ENCODE measurements at regions not wholly inside any gene's neighbourhood (a gene's known extent, or its start where the extent isn't known, plus 50 kb on each side); places are given as distances from the start of the nearest gene placed in this dataset.

DNA sequence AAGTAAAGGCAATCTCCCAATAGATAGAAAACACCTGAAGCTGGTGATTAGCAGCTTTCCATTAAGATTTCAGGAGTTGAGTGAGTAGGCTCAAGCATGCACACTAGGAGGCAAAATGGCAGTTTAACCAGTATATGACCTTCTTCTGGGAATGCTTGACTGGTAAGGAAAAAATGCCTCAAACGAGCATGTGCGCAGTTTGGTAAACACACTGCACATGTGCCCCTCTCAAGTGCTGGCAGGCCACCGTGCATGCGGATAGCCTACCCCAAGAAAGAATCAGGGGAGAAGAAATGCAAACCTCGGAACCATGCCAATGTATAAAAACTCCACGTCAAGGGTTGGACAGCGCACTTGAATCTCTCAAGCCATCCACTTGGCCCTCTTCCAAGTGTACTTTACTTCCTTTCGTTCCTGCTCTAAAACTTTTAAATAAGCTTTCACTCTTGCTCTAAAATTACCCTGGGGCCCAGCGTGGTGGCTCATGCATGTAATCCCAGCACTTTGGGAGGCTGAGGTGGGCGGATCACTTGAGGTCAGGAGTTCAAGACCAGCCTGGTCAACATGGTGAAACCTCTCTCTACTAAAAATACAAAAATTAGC lies 98.8 kb upstream of the CDK1 start:
- Histone ChIP-seq H3K36me3 (ENCODE audit: insufficient read depth, low read length) (no peaks in the 10 kb centered on the region), H3K27ac (ENCODE audit: low read depth, low read length, poor library complexity, severe bottlenecking) (no peak overlapping the region), H3K9ac (ENCODE audit: low read length) (no peak overlapping the region), H3K4me3 (ENCODE audit: low read depth, low read length, poor library complexity, severe bottlenecking) (no peak overlapping the region), H3K79me2 (ENCODE audit: insufficient read depth, low read length) (no peaks in the 10 kb centered on the region), H3F3A (ENCODE audit: insufficient read depth, low read length) (no peaks in the 10 kb centered on the region), H2AFZ (ENCODE audit: low read length) (no peak overlapping the region), H3K4me1 (ENCODE audit: insufficient read depth, low read length, severe bottlenecking) (no peaks in the 10 kb centered on the region), H3K9me3 (ENCODE audit: low read length) (no peaks in the 10 kb centered on the region), H3K4me2 (ENCODE audit: low read length) (no peak overlapping the region), H3K9me2 (ENCODE audit: low read depth, low read length) (no peaks in the 10 kb centered on the region), H4K20me1 (ENCODE audit: insufficient read depth, low read length) (no peaks in the 10 kb centered on the region), H3K27me3 (ENCODE audit: insufficient read depth, low read length) (no peaks in the 10 kb centered on the region)
- TF ChIP-seq, protein P1, sequence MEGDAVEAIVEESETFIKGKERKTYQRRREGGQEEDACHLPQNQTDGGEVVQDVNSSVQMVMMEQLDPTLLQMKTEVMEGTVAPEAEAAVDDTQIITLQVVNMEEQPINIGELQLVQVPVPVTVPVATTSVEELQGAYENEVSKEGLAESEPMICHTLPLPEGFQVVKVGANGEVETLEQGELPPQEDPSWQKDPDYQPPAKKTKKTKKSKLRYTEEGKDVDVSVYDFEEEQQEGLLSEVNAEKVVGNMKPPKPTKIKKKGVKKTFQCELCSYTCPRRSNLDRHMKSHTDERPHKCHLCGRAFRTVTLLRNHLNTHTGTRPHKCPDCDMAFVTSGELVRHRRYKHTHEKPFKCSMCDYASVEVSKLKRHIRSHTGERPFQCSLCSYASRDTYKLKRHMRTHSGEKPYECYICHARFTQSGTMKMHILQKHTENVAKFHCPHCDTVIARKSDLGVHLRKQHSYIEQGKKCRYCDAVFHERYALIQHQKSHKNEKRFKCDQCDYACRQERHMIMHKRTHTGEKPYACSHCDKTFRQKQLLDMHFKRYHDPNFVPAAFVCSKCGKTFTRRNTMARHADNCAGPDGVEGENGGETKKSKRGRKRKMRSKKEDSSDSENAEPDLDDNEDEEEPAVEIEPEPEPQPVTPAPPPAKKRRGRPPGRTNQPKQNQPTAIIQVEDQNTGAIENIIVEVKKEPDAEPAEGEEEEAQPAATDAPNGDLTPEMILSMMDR (IDR thresholded peaks at IDR 0.05; ENCODE audit: low read length), result no peak
- no peak for TF ChIP-seq EZH2 (IDR thresholded peaks at IDR 0.05; ENCODE audit: borderline replicate concordance, low read length)

DNA sequence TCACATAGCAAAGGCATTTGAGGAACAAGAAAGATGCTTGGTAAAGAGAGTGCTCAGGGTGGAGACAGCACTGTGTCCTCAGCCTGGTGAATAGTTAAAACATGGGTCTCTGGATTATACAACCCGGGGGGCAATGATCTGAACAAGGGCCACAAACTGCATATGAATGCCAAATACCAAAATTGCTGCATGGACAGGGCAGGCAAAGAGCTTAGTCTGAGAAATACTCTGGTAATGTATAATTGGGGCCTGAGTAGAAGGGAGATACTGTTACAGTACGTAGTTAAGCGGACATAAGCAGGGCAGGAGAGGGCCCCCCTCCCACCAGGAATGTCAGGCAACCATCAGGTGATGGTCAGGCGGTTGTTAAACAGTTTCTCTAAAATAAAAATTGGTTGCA lies 99.3 kb upstream of the CDK1 start:
- H3K4me1 ChIP-seq (ENCODE audit: insufficient read depth, low read length, severe bottlenecking), result no peaks in the 10 kb centered on the region
- H3K9me3 ChIP-seq (ENCODE audit: low read length), result no peaks in the 10 kb centered on the region
- H3K27me3 ChIP-seq (ENCODE audit: insufficient read depth, low read length), result no peaks in the 10 kb centered on the region
- no peak overlapping the region for H3K4me2 ChIP-seq (ENCODE audit: low read length)
- no peak overlapping the region for H3K27ac ChIP-seq (ENCODE audit: low read depth, low read length, poor library complexity, severe bottlenecking)
- no peaks in the 10 kb centered on the region for H4K20me1 ChIP-seq (ENCODE audit: insufficient read depth, low read length)
- H3K36me3 ChIP-seq (ENCODE audit: insufficient read depth, low read length), result no peaks in the 10 kb centered on the region
- no peaks in the 10 kb centered on the region for H3K9me2 ChIP-seq (ENCODE audit: low read depth, low read length)
- H3K4me3 ChIP-seq (ENCODE audit: low read depth, low read length, poor library complexity, severe bottlenecking), result no peak overlapping the region
- H3F3A ChIP-seq (ENCODE audit: insufficient read depth, low read length), result no peaks in the 10 kb centered on the region
- no peaks in the 10 kb centered on the region for H3K79me2 ChIP-seq (ENCODE audit: insufficient read depth, low read length)
- H2AFZ ChIP-seq (ENCODE audit: low read length), result no peak overlapping the region
- no peak overlapping the region for H3K9ac ChIP-seq (ENCODE audit: low read length)
- no peak for TF ChIP-seq EZH2 (IDR thresholded peaks at IDR 0.05; ENCODE audit: borderline replicate concordance, low read length)
- TF ChIP-seq, protein P1 (IDR thresholded peaks at IDR 0.05; ENCODE audit: low read length), result no peak

DNA sequence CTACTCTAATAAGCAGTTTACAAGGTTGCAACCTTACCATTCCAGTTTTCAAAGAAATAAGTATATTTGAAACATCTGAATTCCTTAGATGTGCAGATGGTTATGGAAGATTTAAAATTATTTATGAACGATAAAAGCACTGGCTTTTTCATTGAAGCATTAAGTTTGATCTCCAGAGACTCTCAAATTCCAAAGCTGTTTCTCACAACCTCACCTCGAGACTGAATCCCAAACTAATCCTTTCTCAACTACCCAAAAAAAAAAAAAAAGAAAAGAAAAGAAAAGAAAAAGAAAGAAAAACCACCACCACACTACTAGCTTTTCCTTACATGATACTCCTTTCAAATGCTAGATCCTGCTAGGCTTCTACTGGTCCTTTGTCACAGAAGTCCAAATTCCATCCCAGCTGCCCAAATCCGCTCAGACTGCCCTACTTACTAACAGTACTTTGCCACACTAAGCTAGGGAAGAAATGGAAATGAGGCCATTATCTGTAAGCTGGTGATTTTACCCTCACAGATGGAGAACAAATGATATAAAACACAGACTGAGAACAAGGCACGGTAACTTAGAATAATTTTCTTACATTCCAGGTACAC lies 100.6 kb upstream of the CDK1 start:
- H3K79me2 ChIP-seq (ENCODE audit: insufficient read depth, low read length), result no peaks in the 10 kb centered on the region
- no peaks in the 10 kb centered on the region for H3K4me1 ChIP-seq (ENCODE audit: insufficient read depth, low read length, severe bottlenecking)
- H3K27me3 ChIP-seq (ENCODE audit: insufficient read depth, low read length), result no peaks in the 10 kb centered on the region
- no peaks in the 10 kb centered on the region for H4K20me1 ChIP-seq (ENCODE audit: insufficient read depth, low read length)
- no peaks in the 10 kb centered on the region for H3K36me3 ChIP-seq (ENCODE audit: insufficient read depth, low read length)
- H3K4me2 ChIP-seq (ENCODE audit: low read length), result no peak overlapping the region
- no peak overlapping the region for H2AFZ ChIP-seq (ENCODE audit: low read length)
- H3F3A ChIP-seq (ENCODE audit: insufficient read depth, low read length), result no peaks in the 10 kb centered on the region
- no peak overlapping the region for H3K4me3 ChIP-seq (ENCODE audit: low read depth, low read length, poor library complexity, severe bottlenecking)
- no peak overlapping the region for H3K27ac ChIP-seq (ENCODE audit: low read depth, low read length, poor library complexity, severe bottlenecking)
- H3K9me2 ChIP-seq (ENCODE audit: low read depth, low read length), result no peaks in the 10 kb centered on the region
- H3K9me3 ChIP-seq (ENCODE audit: low read length), result no peaks in the 10 kb centered on the region
- no peak for TF ChIP-seq EZH2 (IDR thresholded peaks at IDR 0.05; ENCODE audit: borderline replicate concordance, low read length)
- TF ChIP-seq, protein P1 (IDR thresholded peaks at IDR 0.05; ENCODE audit: low read length), result no peak
- no peak overlapping the region for H3K9ac ChIP-seq (ENCODE audit: low read length)
